ENCODE measurements at regions not wholly inside any gene's neighbourhood (a gene's known extent, or its start where the extent isn't known, plus 50 kb on each side); places are given as distances from the start of the nearest gene placed in this dataset.

DNA sequence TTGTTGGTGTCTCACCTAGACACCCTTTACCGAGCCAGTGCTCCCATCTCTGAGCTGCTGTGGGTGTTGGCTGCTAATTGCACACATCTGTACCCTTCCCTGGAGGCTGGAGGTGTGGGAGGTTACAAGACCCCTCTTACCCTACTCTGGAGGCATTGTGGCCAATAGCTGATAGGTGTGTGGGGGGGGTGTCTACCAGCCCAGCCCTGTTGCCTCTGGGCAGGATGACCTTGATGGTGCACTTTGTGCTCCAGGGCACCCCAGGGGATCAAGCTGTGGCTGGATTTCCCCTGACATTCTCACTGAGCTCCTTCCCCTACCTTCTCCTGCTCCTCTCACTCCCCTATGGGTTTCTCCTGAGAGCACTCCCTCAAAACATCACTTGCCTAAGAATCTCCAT, 104.7 kb upstream of the ADPGK start:
- TF ChIP-seq POLR2AphosphoS5 (IDR thresholded peaks at IDR 0.05) (no peak), POLR2A (IDR thresholded peaks at IDR 0.05) (no peak)
- TF ChIP-seq, protein P1, sequence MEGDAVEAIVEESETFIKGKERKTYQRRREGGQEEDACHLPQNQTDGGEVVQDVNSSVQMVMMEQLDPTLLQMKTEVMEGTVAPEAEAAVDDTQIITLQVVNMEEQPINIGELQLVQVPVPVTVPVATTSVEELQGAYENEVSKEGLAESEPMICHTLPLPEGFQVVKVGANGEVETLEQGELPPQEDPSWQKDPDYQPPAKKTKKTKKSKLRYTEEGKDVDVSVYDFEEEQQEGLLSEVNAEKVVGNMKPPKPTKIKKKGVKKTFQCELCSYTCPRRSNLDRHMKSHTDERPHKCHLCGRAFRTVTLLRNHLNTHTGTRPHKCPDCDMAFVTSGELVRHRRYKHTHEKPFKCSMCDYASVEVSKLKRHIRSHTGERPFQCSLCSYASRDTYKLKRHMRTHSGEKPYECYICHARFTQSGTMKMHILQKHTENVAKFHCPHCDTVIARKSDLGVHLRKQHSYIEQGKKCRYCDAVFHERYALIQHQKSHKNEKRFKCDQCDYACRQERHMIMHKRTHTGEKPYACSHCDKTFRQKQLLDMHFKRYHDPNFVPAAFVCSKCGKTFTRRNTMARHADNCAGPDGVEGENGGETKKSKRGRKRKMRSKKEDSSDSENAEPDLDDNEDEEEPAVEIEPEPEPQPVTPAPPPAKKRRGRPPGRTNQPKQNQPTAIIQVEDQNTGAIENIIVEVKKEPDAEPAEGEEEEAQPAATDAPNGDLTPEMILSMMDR (IDR thresholded peaks at IDR 0.05), result no peak

All from breast epithelium (tissue), 3 donors.